PC-9 (cell line): ENCODE measurements at regions not wholly inside any gene's neighbourhood (a gene's known extent, or its start where the extent isn't known, plus 50 kb on each side); places are given as distances from the start of the nearest gene placed in this dataset.

Experiments
- CTCF ChIP-seq: fragments of 200-600 bp; sonication (generic); conservative IDR thresholded peaks from 2 replicates; pipeline ENCODE4 v1.6.1; 2017; ENCODE audit warnings: mixed run types, antibody characterized with exemption, mild to moderate bottlenecking, moderate library complexity
- EZH2 ChIP-seq: fragments of 200-600 bp; sonication (generic); IDR thresholded peaks from 2 replicates; pipeline ENCODE4 v1.8.0; 2017; ENCODE audit warnings: antibody characterized with exemption, low read depth

GRCh38 chr2:215507836-215508235 is 72.0 kb upstream of the FN1 start:
- no peak for TF ChIP-seq CTCF
- no peak for TF ChIP-seq EZH2
